ENCODE measurements at regions not wholly inside any gene's neighbourhood (a gene's known extent, or its start where the extent isn't known, plus 50 kb on each side); places are given as distances from the start of the nearest gene placed in this dataset.

- TF ChIP-seq CTCF (IDR thresholded peaks at IDR 0.05), result no peak
- Histone ChIP-seq H3K27ac (no peak overlapping the region), H3K27me3 (no peaks in the 10 kb centered on the region), H3K4me3 (no peak overlapping the region), H3K9me3 (no peaks in the 10 kb centered on the region), H3K36me3 (no peaks in the 10 kb centered on the region), H3K4me1 (peaks cover 0 to 4% (median 0%) of the 10 kb centered on the region in 9 donors)
- ATAC-seq (no peak), DNase-seq (no peak)
- intact Hi-C loops (cut with DNase I), result no loop called here
- WGBS, 2 donors, result 62 to 81% methylated on average over 3 of the region's 3 CpGs
Observed at GRCh38 chr1:165057956-165058355, 298.6 kb downstream of the LMX1A start.

- no peak for DNase-seq
- no peak for ATAC-seq
- Histone ChIP-seq H3K4me3 (no peak overlapping the region), H3K27ac (no peak overlapping the region), H3K4me1 (peaks cover 0 to 4% (median 0%) of the 10 kb centered on the region in 9 donors), H3K27me3 (no peaks in the 10 kb centered on the region), H3K9me3 (no peaks in the 10 kb centered on the region), H3K36me3 (no peaks in the 10 kb centered on the region)
- WGBS, 2 donors, result 22 to 26% methylated on average over 2 of the region's 2 CpGs
- intact Hi-C loops (cut with DNase I), result no loop called here
- TF ChIP-seq CTCF (IDR thresholded peaks at IDR 0.05), result no peak
Observed at GRCh38 chr1:165056914-165057313, 299.6 kb downstream of the LMX1A start.

- WGBS, 2 donors, result 86 to 87% methylated on average over 9 of the region's 9 CpGs
- no peak overlapping the region for H3K27ac ChIP-seq
- TF ChIP-seq CTCF (IDR thresholded peaks at IDR 0.05), result no peak
- no peaks in the 10 kb centered on the region for H3K9me3 ChIP-seq
- H3K4me3 ChIP-seq, result no peak overlapping the region
- ATAC-seq (no peak), DNase-seq (no peak)
- intact Hi-C loops (cut with DNase I), result no loop called here
- H3K27me3 ChIP-seq, result no peaks in the 10 kb centered on the region
- peaks cover 0 to 4% (median 0%) of the 10 kb centered on the region in 9 donors for H3K4me1 ChIP-seq
- H3K36me3 ChIP-seq, result no peaks in the 10 kb centered on the region
Observed at GRCh38 chr1:165055581-165055980, 300.9 kb downstream of the LMX1A start.

DNA sequence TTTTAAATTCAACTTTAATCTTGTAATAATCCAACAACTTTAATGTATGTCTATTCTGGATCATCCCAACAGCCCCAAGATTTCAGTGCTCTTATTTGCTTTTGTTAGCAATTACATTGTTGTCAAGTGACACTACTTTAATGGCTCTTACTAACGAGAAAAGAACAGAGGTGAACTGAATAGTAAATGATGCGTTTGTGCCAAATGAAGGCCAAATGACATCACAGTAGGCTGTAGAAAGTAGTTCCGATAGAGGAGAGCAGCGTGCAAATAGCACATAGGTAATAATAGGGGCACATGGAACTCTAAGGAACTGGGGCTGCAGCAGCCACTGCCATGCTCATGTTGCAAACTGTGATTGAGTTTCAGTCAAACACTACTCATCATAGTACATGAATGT, 301.9 kb downstream of the LMX1A start:
- Histone ChIP-seq H3K27ac (no peak overlapping the region), H3K4me3 (no peak overlapping the region), H3K9me3 (no peaks in the 10 kb centered on the region), H3K27me3 (peaks cover 0 to 1% (median 0%) of the 10 kb centered on the region in 7 donors), H3K36me3 (no peaks in the 10 kb centered on the region), H3K4me1 (peaks cover 0 to 4% (median 0%) of the 10 kb centered on the region in 9 donors)
- WGBS, 2 donors, result 91 to 92% methylated on average over 4 of the region's 4 CpGs
- no peak for DNase-seq
- ATAC-seq, result no peak
- TF ChIP-seq CTCF (IDR thresholded peaks at IDR 0.05), result no peak
- intact Hi-C loops (cut with DNase I), result no loop called here
